NCI-H128 (cell line): ENCODE measurements at regions not wholly inside any gene's neighbourhood (a gene's known extent, or its start where the extent isn't known, plus 50 kb on each side); places are given as distances from the start of the nearest gene placed in this dataset.

ENCODE experiments used
- DNase-seq: peaks from one replicate; lab custom pipeline; 2025; ENCODE audit not compliant: unreplicated experiment; lab: John Stamatoyannopoulos, UW

DNA sequence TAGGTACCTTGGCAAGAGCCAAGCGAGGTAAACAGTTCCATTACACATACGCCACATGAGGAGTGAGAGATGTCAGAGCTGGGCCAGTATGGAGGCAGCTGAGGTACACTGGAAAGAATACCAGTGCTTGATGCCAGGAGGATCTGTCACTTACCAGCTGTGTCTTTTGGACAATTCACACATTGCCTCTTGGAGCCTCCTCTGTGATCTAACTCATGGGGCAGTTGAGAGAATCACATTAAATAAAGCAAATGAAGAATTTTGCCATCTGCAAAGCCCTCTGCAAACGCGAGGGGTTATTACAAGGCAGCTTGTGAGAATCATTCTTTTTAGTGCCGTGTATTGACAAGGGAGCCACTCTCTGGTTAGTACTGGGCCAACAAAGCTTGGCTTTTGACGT is 429.7 kb upstream of the KLF4 start:
- no peak for DNase-seq

DNA sequence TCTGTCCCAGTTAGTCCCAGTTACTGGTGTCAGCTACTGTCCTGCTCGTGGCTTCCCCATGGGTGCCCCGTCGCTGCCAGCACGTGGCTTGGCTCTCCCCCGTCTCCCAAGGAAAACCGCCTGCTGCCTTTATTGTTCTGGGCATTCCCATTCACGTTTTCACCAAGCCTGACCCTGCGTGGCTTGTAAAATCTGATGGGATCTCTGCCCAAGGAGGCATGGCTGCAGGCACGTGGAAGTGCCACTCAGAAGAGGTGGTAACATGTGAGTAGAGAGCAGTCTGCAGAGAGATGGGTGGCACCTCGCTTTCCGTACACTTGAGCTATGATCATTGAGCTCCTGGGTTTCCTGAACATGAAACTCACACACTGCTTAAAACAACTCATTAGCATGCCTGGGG is 429.2 kb upstream of the KLF4 start:
- no peak for DNase-seq

DNA sequence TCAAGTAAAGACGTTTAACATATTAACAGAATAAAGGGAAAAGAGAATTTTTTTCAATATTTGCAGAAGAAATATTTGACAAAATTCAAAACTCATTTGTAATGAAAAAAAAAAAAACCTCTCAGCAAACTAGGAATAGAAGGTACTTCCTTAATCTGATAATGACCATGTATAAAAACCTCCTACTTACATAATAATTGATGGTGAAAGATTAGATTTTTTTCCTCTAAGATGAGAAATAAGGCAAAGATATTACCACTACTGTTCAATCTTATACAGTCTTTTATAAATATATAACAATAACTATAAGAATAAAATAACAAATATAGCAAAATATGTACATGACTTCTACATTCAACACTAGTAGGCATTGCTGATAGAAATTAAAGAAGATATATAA is 424.6 kb upstream of the KLF4 start:
- no peak for DNase-seq

GRCh38 chr9:107907715-107908114 is 418.1 kb upstream of the KLF4 start:
- DNase-seq: no peak

DNA sequence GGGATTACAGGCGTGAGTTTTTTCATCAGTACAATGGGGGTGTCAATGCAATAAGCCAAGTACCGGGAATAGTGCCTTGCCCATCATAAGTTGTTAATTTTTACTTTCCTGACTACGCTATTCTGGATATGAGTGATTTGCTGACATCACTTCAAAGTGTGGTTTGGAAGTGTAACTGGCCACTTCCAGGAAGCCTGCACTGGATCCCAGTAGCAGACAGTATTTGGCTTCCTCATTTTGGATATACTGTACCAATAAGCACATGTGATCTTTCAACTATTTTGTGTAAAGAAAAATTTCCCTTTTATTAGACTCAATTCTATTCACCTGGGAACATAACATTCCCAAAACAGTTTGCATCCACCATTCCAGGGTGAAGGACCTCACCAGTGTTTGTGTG is 417.7 kb upstream of the KLF4 start:
- DNase-seq: no peak

GRCh38 chr9:107906074-107906473 is 416.5 kb upstream of the KLF4 start:
- DNase-seq: no peak

DNA sequence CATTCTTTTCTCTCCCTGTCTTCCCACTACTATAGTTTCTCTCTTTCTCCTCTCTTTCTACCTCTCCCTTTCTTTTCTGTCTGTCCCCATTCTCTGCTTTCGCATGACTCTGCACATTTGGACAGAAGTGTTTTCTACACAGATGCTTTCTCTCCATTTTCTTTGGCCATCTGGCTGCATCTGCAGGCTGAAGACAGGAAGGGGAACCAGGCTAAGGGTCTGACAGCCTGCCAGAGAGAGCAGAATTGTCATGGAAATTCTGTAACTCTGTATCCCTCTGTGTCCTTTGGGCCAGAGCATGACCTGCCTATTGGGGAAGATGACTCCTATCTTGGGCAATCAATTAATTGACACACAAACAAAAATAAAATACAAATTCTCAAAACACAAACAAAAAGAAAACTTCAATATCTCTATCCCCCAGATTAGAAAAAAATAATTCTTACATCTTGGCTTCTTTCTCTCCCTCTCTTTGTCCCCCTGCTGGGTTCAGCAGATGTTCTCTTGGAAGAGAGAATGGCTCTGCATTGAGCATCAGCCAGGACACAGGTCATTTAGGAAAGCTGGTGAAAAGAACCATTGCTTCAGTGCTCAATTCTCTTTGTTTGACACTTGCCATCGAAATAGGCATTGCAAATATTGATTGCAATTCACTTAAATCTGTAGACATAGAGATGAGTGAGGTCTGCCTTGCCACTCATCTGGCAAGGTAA is 415.9 kb upstream of the KLF4 start:
- no peak for DNase-seq

DNA sequence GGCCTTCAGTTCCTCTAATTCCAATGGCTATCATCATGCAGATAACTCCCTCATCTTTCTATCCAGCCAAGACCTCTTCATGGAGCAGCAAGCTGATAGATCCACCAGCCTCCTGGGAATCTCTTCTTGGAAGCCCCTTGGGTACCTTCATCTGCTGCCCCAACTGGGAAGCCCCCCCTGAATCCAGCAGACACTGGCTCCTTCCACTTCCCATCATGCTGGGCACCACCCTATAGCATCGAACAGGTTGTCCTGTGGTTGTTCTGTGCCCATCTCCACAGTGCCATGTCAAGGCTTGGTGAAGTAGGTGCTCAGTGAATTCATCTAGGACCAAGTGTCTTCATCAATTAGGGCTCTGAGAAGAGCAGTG is 410.4 kb upstream of the KLF4 start:
- DNase-seq: no peak

DNA sequence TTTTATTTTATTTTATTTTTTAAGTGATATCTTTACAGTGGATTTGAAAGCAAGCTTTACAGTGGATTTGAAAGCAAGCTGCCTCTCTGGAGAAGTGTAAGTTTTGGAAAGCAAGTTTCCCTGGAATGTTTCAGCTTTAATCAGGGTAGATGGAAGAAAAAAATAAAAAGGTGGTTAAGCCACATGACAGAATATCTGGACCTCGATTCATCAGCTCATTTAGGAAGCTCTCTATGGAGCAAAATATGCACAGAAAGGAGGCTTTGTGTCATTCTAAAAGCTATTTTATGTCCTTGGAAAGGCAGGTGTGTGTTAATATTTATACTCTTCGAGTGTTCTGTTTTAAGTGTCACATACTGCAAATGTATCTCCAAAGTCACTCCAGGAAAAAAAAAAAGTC is 409.2 kb upstream of the KLF4 start:
- DNase-seq: no peak

DNA sequence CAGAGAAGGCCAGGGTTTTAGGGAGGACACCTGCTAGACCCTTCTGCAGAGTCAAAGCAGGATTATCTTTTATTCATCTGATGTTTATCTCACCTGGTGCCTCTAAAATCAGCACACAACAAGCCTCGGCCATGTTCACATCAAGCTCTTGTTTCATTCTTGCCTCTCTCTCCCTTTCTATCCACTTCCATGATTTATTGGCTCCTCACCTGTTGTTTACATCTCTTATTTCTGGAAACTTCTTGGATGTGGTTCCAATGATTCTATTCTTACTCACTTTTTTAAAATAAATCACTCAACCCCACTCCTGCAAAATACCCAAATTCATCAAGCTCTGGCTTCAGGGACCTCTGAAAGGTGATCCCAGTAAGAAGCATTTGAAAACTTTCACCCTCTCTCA is 407.0 kb upstream of the KLF4 start:
- DNase-seq: no peak

DNA sequence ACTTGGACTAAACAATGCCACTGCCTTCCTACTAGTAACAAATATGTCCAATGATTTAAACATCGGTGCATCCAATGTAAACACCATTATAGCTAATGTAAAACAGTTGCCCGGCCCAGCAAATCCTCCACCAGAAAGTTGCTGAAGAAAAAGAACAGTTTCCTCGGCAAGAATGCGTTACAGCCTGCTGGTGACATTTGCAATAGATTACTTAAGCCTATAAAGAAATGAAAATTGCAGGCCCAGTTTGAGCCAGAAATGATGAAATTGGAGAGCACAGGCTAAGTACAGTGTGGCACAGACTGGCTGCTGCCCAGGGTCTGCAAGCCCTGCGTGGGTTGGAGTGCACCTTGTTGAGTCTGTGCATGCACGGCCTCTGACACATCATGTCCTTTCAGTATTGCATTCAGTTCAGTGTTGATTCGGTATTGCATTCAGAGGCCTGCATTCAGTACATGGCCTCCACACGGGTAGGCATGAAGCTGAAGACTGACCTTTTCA is 406.0 kb upstream of the KLF4 start:
- DNase-seq: no peak

DNA sequence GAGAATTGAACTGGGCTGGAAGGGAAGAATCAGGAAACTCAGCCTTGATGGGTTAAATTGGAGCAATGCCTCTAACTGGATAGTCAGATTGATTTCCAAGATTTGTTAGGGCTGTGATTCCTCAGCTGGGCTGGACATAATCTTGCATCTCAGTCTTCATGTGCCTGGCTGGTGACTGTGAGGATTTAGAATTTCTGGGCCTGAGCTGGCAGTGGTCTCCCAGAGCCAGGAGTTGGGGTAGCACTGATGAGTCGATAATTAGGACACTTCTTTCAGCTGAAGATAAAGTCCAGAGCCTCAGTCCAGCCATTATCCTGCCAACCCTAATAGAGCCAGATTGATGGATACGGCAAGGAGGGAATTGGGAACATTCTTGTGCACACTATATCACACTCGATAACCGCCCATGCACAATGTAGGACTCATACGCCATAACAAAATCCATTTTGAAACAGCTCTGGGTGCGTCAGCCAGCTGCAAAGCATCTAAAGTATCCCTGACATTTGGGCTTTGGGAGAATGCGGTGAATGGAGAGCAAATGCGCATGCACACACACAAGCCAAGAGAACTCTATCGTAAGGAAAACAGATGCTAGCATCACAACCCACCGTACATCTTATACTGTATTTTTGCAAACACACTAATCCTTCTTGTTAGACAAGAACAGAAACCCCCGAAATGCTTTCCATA is 405.1 kb upstream of the KLF4 start:
- DNase-seq: no peak

GRCh38 chr9:107890921-107891465 is 401.4 kb upstream of the KLF4 start:
- DNase-seq: no peak

- DNase-seq: no peak
Observed at GRCh38 chr9:107888773-107889227, 399.2 kb upstream of the KLF4 start.

GRCh38 chr9:107886826-107887225 is 397.3 kb upstream of the KLF4 start:
- no peak for DNase-seq

DNA sequence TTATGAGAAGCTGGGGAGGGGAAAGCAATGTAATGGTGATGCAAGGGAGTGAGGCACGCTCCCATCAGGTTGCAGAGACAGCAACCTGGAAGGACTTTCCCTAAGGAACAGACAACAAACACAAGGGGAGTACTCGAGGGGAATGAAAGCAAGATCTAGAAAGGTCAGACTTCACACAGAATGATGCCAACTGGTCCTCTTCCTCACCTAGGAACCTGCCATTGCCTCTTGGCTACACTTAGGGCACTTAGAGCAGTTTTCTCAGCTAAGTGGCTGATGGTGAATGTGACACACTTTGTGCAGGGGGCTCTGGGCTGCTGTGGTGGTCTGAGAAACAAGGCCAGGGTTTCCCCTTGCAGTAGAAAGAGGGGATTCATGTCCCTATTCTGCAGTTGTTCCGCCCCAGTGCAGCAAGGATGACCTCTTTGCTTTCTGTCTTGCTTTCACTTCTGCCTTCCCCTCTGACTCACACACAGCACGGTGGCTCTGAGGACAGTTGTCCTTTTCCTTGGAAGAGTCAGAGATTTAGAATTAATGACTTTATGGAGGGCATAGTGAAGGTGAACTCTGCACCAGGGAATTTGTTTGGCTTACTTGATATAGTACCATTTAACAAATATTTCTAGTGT is 394.0 kb upstream of the KLF4 start:
- no peak for DNase-seq

DNA sequence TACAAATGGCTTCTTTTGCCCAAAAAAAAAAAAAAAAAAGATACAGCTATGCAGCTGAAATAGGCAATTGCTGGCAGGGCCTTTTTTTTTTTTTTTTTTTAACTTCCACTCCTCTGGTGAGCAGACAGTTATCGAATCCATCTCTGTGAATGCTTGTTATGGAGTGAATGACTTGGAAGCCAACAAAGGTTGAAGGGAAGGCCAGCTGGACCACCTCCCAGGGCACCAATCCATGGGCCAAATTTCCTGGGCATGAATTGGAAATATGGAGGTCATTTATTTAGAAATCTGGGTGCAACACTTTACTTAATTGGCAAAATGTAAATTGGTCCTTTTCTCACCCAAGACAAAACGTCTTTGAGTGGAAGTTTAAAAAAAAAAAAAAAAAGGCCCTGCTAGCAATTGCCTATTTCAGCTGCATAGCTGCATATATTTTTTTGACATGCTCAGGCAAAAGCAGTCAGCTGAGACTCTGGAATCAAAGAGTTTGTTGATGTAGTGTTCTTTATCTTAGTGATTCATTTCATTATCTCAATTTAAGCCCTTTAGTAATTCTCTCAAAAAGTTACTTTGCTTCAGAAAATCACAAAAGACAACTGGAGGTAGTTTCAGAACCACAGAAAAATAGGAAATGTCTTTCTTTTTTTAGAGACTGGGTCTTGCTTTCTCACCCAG is 392.2 kb upstream of the KLF4 start:
- no peak for DNase-seq

DNA sequence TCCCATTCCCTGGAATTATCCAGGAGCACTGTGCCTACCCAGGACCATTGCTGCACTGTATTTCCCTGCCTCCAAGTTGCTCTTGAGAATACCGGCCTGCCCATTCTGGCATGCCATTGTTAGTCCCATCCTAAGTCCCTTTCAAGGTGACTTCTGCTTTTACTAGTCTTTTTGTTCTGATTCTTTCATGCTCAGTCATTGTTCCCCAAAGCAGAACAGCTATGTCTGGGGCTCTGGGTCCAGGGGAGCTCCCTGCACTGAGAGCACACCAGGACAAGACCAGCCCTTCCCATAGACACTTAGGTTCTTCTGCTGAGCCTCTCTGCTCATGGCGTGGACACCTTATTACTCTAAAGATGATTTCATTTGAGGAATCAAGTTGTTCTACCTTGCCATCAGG is 388.9 kb upstream of the KLF4 start:
- DNase-seq: no peak

DNA sequence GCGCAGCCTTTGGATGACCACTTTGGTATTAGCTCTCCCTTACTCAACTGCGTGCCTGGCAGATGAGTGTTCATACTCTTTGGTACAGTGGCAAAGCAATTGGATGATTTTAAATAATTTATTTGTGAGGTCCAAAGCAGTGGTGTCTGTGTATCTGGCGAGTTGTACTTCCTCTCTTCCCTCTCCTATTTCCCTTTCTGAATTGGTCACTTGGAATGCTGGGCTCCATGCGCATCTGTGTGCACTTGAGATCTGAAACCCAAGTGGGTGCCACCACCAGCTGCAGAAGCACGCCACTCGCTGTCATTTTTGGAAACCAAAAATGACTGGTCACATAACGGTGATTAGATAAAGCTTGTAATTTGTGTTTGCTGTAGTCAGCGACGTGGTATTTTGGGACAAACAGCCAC is 386.0 kb upstream of the KLF4 start:
- DNase-seq: no peak

- no peak for DNase-seq
Observed at GRCh38 chr9:107874591-107875369, 385.2 kb upstream of the KLF4 start.

- no peak for DNase-seq
Observed at GRCh38 chr9:107874137-107874536, 384.6 kb upstream of the KLF4 start.
